ENCODE measurements at regions not wholly inside any gene's neighbourhood (a gene's known extent, or its start where the extent isn't known, plus 50 kb on each side); places are given as distances from the start of the nearest gene placed in this dataset.
"Not testable (repeated sequence)": the region's sequence is repeated elsewhere in the genome, so short reads cannot be mapped to it uniquely, and the experiment has no call there.

DNA sequence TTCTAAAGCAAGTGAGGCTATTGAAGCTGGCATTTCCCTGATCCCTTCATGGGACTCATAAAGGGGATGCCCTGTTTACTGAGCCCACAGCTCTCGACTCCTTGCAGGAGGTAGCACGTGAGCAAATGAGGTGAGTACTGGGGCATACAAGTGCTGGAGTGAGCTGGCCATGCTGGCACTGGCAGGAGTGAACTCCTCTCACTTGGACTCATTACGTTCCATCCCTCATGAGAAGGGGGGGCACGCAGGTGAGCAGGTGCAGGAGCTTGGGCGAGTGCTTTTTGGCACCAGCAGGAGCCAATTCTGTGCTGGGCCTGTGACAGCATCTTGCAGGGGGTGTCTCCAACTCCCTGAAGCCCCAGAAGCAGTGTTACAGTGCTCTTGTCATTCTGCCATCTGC lies 337.1 kb upstream of the CA10 start:
- DNase-seq = no peak

DNA sequence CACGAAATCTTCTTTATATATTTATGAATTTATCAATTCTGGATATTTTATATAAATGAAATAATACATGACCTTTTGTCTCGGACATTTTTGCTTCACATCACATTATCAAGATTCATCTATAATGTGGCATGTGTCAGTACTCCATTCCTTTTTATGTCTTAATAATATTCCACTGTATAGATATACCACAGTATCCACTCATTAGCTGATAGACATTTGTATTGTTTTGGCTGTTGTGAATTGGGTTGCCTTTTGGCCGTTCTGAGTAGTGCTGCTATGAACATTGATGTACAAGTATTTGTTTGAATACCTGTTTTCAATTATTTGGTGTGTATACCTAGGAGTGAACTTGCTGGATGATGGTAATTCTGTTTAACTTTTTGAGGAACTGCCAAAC lies 323.8 kb upstream of the CA10 start:
- no peak for DNase-seq

DNA sequence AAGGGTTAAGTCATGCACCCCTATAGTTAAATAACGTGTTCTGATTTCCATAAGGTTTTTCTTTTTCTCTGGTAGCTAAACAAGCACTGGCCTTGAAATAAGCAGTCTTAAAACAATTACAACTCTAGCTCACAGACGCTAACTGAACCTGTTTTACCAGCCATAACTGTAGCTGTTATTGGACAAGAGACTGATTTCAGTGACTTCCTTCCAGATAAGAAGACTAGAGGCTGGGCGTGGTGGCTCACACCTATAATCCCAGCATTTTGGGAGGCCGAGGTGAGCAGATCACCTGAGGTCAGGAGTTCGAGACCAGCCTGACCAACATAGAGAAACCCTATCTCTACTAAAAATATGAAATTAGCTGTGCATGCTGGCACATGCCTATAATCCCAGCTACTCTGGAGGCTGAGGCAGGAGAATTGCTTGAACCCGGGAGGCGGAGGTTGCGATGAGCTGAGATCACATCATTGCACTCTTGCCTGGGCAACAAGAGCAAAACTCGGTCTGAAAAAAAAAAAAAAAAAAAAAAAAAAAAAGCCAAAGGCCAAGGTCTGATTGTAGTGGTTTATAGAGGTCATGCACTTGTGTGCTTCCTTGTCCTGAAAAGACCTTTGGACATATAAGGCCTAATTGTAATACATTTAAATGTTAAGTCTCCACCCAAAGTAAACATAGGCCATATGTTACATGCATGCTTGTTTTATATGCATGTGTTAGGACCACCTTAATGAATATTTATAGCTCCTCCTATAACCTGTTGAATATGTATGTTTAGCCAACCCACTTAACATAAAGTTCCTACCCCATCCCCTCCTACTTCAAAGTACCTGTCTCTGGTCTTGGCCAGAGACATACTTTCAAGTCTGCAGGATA lies 319.5 kb upstream of the CA10 start:
- DNase-seq = no peak

DNA sequence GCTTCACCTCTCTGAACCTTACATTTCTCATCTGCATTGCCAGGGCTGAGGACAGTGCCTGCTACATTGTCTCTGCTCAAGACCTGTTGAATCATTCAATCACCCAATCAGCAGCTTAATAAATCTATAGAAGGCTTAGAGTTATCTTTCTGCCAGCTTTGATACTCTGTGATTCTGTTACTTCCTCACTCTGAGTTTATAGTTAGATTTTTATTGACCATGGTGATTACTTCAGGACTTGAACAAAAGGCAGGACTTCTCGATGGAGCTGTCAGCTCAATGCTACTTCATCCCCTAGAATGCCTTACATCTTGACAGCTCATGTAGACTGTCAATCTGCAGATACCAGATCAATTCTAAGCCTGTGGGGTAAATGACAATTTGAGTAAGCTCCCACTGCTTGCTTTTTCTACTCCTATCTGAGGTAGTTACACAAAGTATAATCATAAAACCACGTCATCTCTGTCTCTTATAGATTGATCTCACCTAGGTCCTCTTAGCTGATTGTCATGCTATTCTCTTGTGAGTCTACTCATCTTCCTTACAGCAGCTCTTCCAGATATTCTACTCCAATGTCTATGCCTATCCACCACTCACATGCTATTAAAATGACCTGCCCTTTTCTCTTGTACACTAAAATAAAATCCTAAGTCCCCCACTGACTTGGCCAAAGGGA lies 318.3 kb upstream of the CA10 start:
- no peak for DNase-seq

DNA sequence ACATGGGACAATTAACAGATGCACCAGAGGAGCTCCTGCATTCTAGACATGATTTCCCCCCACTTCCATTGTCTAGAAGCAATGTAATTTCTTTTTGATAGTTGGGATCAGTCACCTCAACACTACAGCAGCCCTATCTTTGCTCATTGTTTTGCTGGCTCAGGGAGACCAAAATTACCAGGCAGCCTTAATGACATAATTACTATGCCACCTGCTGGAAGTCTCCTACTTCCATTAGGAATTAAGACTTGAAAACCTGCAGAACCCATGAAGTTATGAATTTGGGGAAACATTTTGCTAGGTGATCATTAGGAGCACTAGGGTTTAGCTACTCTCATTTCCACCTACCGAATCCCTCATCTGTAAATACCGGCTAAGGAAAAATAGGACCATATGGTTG lies 312.0 kb upstream of the CA10 start:
- no peak for DNase-seq

DNA sequence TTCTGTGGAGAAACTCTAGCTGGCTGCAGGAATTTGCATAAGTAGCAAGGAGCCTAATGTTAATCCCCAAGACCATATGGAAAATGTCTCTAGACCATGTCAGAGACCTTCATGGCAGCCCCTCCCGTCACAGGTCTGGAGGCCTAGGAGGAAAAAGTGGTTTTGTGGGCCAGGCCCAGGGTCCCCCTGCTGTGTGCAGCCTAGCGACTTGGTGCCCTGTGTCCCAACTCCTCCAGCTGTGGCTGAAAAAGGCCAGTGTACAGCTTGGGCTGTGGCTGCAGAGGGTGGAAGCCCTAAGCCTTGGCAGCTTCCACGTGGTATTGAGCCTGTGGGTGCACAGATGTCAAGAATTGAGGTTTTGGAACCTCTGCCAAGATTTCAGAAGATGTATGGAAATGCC lies 306.9 kb upstream of the CA10 start:
- DNase-seq = no peak

DNA sequence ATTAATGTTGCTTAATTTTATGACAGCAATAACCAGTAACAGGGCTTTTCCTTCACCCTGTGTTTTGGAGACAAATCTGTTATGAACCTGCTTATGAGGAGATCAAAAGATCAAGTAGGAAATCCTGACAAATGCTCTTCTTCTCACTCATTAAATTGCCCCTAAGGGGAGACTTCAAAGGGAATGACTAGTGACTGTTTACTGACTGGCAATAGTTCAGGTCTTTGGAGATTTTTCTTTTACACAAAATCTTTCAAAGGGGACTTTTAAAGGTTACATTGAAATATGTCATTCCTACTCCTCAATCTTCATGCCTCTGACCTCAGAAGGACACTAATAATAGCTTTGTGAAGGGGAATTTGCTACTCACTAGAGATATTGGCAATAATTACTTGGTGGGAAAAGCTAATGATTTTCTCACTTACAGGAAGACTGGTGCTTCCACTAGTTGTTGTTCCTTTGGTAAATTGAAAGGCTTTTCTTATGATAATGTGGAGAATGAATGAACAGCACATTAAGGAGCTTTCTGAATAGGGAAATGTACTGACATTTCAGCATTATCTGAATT lies 292.9 kb upstream of the CA10 start:
- DNase-seq = no peak

DNA sequence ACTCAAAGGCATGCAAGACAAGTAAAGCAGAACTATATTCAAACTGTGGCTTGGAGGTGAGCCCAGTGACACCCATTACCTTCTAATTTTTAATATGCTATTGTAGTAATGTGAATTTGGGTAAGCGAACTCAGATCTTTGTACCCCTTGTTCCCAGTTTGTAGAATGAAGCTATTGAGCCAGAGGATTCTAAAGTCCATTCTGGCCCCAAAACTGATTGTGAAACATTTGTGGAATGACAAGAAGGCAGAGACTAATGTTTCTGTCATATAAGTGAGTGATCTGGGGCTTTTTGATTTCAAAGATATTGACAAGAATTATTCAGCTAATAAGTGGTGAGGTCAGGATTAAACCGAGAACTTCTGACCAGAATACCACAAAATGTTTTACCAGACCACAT lies 283.8 kb upstream of the CA10 start:
- DNase-seq = no peak

DNA sequence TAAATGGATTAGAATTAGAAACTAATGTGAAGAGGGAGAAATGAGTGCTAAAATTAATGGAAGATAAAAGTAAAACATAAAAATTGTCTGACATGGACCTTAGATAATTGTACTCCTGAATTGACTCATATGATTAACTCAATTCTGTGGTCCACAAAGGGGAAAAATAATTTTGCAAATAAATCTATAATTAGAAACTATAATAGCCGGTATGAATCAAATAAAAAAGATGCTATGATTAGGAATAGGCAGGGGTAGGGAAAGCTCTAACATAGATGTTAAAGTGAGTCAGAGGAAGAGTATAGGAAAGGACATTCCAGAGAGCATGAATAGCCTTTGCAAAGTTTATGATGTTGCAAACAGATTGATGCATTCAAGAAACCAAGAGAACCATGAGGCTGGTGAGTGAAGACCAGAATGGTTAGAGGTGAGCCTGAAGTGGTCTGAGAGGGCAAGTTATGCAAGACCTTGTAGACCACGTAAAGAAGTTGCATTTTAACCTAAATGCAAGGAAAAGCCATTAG lies 262.1 kb upstream of the CA10 start:
- DNase-seq = no peak

DNA sequence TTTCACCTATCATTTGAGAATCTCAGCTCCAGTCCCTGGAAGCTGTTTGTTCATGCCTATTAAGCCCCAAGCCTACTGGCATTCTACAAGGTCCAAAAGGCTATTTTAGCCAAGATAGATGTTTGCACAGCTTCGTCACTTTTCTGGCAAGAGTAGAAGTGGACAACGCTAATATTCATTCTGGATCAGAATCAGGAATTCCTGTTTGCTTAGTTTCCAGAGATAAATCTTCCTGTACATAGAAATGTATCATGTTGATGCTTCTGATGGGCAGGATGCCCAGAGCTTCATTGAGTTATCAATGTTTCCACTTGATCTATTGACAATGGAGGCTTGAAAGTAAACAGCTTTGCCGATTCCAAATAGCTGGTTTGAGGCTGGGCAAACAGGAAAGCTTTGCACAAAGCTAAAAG lies 260.7 kb upstream of the CA10 start:
- no peak for DNase-seq

DNA sequence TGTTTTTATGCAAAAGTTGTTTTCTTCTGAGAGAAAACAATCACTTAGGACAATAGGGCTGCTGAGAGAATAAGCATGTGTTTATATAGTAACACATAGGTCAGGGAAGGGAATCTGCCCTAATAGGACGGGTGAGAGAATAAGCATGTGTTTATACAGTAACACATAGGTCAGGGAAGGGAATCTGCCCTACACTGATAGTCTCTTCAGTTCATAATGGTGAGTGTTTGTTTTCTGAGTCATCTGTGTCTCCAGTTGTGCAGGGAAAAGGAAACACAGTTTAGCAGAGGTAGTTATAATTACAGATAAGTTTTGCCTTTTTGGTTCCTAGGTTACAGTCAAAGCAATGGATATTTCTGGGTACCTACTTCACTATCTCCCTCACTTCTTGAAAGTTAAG lies 252.3 kb upstream of the CA10 start:
- DNase-seq = no peak

DNA sequence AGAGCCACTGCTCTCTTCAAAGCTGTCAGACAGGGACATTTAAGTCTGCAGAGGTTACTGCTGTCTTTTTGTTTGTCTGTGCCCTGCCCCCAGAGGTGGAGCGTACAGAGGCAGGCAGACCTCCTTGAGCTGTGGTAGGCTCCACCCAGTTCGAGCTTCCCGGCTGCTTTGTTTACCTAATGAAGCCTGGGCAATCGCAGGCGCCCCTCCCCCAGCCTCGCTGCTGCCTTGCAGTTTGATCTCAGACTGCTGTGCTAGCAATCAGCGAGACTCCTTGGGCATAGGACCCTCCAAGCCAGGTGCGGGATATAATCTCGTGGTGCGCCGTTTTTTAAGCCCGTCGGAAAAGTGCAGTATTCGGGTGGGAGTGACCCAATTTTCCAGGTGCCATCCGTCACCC lies 250.7 kb upstream of the CA10 start:
- DNase-seq = not testable (repeated sequence)

DNA sequence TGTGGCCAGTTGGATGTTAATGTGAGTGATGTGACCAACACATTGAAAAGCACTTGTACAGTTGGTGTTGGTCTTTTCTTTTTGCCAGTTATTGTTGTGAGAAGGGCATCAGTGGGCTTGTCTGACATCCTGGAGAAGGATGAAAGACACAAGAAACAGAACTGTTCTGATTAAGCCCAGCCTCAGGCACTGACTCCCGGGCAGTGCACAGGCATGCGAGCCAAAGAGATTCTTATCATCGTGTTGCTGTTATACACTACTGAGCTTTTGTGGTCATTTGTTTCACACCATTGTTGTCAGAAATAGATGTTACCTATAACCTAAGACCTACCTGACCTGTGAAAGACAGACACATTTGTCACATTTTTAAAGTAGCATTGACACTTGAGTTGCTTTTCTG lies 236.8 kb upstream of the CA10 start:
- DNase-seq = no peak

DNA sequence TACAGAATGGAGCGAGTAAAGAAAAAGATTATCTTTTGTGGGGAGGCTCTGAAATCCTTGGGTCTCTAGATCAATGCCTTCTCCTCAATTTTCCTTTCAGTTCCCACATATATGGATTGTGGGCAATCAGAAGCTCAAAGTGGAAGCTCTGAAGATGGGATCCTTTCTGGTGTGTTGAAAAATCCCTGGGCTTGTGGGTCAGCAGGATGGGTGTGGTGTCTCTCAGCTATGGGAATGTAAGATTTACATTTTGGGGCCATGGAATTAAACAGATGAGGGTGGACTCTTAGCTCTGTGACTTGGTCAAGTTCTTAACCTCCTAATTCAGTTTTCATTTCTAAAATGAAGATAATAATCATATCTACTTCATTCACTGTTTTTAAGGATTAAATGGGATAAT lies 231.9 kb upstream of the CA10 start:
- no peak for DNase-seq

DNA sequence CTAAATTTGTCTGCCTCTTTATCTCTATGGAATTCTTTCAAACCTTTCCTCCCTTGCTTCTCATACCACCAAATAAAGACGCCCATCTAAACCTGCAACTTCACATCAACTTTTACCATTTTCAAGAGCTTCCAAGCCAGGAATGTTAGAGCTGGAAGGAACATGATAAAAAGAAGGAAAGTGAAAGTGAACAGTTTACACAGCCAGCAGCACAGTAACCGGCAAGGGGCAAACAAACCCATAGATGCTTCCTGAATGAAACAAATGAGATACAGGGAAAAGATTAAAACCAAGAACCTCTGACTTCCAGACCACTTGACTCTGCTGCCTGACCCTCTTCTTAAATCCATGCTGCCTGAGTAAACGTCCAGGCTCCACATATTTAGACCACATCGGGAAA lies 231.1 kb upstream of the CA10 start:
- no peak for DNase-seq

DNA sequence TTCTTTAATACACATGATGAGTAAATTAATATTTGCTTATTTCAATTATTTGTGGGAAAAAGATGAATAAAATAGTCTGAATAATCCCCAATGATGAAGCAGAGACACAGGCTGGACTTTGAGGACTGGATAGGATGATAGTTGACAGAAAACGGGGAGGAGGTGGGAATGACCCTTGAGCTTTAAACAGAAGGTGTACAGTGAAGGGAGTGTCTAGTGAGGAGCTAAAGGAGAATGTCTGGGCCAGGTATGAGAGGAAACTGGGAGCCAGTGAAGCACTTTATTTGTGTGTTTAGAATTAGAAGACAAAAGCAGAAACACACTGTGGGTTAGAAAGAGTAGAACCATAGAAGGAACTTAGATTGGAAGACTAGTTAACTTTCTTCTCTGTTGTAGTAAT lies 230.4 kb upstream of the CA10 start:
- DNase-seq = no peak

DNA sequence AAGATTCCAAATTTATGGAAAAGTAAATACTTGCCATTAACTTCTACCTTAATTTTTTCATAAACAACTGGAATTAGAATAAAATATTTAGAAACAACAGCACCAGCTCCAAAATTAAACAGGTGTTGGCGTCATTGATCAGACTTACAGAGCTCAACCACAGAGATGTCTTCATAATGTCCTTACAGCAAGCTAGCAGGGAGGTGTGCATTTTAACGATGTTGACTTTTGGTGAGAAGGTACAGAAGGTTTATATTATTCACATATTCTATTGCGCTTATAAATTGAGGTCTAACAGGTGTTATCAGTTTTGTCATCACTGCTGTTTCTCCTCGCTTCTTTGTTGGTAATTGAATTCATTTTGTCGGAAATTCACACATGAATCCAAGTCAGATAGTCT lies 226.2 kb upstream of the CA10 start:
- no peak for DNase-seq

DNA sequence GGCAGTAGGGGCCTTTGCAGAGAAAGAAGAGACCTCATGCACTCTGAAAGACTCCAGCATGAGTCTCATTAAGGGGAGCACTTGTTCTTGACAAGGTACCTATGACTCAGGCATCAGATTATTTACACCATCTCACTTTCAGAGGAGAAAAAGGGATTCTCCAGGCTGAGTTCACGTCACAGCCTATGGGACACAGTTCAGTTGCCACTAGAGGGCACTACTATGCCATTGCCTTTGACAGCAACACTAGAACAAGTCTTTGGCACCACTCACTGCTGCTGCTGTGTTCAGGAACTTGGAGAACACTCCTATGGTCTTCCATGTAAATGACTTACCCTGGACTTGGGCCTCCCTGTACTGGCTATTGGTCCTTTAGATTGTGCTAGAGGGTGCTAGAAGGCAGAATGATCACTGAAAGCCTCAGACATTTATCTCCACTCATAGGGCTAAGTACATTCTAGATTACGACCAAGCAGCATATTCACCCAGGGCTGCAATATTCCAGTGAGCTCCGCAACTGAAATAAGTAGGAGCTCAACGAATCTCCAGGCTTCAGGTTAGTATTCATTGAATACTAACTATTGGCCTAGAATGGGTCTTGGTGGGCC lies 225.1 kb upstream of the CA10 start:
- peak in 1 of 2 experiments; percentile 38 for DNase-seq

DNA sequence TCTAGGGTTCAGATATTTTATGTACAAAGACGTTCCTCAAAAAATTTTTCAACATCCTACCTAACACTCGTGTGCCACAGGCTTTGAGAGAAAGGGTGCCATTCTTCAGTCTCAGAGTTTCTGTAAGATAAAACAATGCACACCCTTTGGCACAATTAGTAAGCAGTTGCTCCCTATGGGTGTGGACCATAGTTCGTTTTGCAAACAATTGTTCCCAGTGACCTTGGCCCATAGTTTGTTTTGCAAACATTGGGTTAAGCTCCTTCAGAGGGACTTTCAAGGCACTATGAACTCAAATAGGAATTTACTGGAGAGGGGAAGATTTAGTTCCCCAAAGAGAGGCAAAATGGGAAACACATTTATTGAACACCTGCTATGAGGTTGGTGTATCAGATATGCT lies 220.3 kb upstream of the CA10 start:
- DNase-seq = no peak

DNA sequence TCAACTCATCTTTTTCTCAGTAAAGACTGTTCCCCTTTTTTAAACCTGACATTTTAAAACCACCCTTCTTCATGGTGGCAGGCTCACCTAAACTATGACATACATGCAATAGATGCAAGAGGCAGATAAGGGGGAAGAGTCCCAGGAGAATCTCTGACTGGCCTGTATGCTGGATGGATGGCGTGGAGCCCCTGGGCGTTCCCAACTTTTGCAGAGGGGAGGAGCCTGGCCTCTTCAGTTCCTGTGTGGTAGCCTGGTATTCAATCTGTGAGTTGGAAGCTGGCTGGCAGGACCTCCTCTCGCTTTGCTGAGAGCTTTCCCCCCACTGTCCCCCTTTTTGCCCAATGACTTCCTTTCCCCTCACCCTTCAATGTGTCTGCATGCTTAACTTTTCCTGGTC lies 217.6 kb upstream of the CA10 start:
- DNase-seq = no peak

DNA sequence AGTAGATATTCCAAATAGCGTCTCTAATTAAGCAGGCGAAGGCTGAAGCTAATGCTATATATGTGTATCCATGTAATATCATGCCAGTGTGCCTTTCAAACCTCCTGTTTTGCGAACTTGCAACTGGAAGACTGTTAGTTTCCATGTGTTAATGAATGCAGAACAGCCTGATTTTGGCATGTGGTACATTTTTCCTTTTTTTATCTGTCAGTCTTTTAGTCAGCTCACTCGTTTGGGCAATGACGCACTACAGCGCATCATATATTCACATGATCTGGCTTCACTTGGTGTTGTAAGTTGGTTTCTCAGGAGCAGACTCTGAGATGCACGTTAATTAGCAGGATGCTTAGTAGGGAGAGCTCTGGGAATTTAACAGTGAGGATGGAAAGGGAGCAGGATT lies 210.4 kb upstream of the CA10 start:
- no peak for DNase-seq

DNA sequence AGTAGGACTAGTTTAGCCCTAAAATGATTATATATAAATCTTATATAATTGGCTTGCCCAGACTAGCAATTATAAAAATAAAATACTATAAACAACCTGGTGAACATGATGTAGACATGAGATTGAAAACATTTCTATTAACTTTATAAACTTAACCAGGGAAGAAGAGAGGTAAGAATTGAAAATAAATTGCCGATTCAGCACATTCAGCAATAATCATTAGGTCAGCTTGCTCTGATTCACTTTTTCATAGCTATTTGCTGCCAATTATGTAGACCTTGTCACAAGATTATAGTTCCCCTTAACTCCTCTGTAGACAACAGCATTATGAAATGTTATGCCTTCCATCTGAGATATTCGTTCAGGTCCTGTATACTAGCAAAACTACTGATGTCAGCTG lies 199.3 kb upstream of the CA10 start:
- no peak for DNase-seq

DNA sequence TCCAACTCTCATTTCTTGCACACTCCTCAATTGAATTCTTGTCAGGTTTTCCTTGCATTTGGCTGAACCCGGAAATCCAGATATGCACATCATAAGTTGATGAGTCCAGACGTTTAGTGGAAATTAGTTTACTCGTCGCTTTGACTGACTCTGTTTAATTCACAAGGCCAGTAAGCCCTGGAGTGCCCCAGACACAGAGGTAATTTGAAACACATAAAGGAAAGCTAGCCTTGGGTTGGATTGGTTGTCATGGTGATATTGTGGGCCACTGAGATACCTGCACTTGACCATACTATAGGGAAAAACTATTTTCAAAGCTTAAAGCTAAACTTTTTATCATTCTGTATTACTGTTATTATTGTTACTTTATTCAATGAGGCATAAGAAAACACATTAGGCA lies 178.3 kb upstream of the CA10 start:
- DNase-seq = no peak

DNA sequence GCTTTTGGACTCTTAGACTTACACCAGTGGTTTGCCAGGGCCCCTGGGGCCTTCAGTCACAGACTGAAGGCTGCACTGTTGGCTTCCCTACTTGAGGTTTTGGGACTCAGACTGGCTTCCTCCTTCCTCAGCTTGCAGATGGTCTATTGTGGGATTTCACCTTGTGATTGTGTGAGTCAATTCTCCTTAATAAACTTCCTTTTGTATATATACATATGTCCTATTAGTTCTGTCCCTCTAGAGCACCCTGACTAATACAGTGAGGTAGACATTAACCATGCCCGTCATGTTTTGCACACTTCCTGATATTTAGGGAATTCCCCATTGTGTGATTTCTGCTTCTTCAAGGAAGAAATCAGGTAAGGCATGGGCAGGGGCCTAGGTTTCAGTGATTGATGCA lies 147.8 kb upstream of the CA10 start:
- no peak for DNase-seq
